Right lobe of liver (tissue), 4 donors: ENCODE measurements at regions not wholly inside any gene's neighbourhood (a gene's known extent, or its start where the extent isn't known, plus 50 kb on each side); places are given as distances from the start of the nearest gene placed in this dataset.

Source experiments
- CTCF ChIP-seq, 4 donors: fragments of 200-600 bp in 3 of 4; fragments of 450-650 bp in 1 of 4; IDR thresholded peaks; one replicate each; pipeline versions ENCODE4 v1.5.1 to v1.8.0; 2016 to 2022; ENCODE audit warnings: antibody characterized with exemption in 4 of 4, mild to moderate bottlenecking in 2 of 4
- POLR2A ChIP-seq: fragments of 450-650 bp; IDR thresholded peaks from one replicate; pipeline ENCODE4 v1.6.1; 2017; ENCODE audit warnings: antibody characterized with exemption, mild to moderate bottlenecking
- donor health status: DM: no; HTN: no; CAD: no.
- donor health status: DM: no; HTN: no; CAD: no.
- donor health status: DM: no; HTN: yes; CAD: no.

- no peak for TF ChIP-seq CTCF (IDR thresholded peaks at IDR 0.05)
- no peak for TF ChIP-seq POLR2A
These were observed 423.0 kb downstream of the TECRL start for GRCh38 chr4:63986253-63986652.
